ENCODE measurements at regions not wholly inside any gene's neighbourhood (a gene's known extent, or its start where the extent isn't known, plus 50 kb on each side); places are given as distances from the start of the nearest gene placed in this dataset.

DNA sequence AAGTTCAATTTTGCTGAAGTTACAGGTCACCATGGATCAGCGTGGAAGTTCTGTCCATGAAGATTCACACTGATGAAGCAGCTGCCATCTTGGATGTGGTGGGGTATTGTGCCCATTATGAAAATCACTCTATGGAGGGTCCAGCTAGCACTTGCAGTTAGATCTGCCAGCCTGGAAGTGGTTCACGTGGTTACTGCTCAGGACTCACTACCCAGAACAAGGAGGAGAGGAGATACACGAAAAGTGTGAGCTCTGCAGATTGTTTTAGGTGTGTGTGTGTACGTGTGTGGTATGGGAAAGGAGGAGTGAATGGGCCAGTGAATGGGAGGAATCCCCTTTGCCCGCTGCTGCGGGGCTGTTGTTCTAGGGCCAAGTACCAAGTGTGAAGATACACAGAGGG lies 333.4 kb downstream of the MAF start:
- RAD21 ChIA-PET (ENCODE audit: low non-redundant PET in 1 of 2, low total read pairs in 2 of 2, uncharacterized antibody in 2 of 2, unreplicated experiment in 2 of 2): no interaction called here
- Histone ChIP-seq H3K4me2 (ENCODE audit: low read length) (no peak overlapping the region), H3K79me2 (ENCODE audit: insufficient read depth, low read length) (no peaks in the 10 kb centered on the region), H3K27ac (ENCODE audit: low read depth, low read length) (no peak overlapping the region), H4K20me1 (ENCODE audit: insufficient read depth) (no peaks in the 10 kb centered on the region), H3K9me3 (ENCODE audit: control insufficient read depth in 1 of 2, insufficient read depth in 1 of 2, low read depth in 1 of 2, low read length in 2 of 2) (peaks cover 0 to 7% of the 10 kb centered on the region in 2 experiments; a peak in 2 of 4 replicates), H3K9ac (ENCODE audit: low read length) (no peak overlapping the region), H3K9me2 (ENCODE audit: insufficient read depth) (no peaks in the 10 kb centered on the region), H2AFZ (ENCODE audit: low read depth, low read length, poor library complexity, severe bottlenecking) (no peak overlapping the region), H3K4me3 (replicated peaks in 1 of 2; ENCODE audit: low read depth in 1 of 2, low read length in 2 of 2) (no peak overlapping the region), H3K36me3 (ENCODE audit: control insufficient read depth in 1 of 2, insufficient read depth in 2 of 2, low read length in 2 of 2) (no peaks in the 10 kb centered on the region), H3K27me3 (ENCODE audit: insufficient read depth, low read length) (no peaks in the 10 kb centered on the region), H3K4me1 (ENCODE audit: control insufficient read depth in 1 of 2, insufficient read depth in 2 of 2, low read length in 2 of 2) (no peaks in the 10 kb centered on the region)
- no TSS peak for BruUV-seq (replicated peaks)
- ATAC-seq: no peak
- POLR2A ChIA-PET: no interaction called here
- TF ChIP-seq, protein P1, sequence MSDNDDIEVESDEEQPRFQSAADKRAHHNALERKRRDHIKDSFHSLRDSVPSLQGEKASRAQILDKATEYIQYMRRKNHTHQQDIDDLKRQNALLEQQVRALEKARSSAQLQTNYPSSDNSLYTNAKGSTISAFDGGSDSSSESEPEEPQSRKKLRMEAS (IDR thresholded peaks at IDR 0.05): no peak
- no peak for TF ChIP-seq JUND (IDR thresholded peaks at IDR 0.05)
- TF ChIP-seq CBX3 (IDR thresholded peaks at IDR 0.05; ENCODE audit: low read depth): no peak
- no peak for TF ChIP-seq REST (IDR thresholded peaks at IDR 0.05; ENCODE audit: low read depth)
- TF ChIP-seq ATF3 (IDR thresholded peaks at IDR 0.05): no peak
- TF ChIP-seq EZH2phosphoT487 (IDR thresholded peaks at IDR 0.05; ENCODE audit: borderline replicate concordance): no peak
- no peak for TF ChIP-seq TCF7L2 (IDR thresholded peaks at IDR 0.05; ENCODE audit: borderline replicate concordance, extremely low read depth, insufficient read depth, insufficient read length)
- no peak for TF ChIP-seq SRF (IDR thresholded peaks at IDR 0.05; ENCODE audit: low read depth)
- TF ChIP-seq ZFX (IDR thresholded peaks at IDR 0.05): no peak
- TF ChIP-seq ELF1 (IDR thresholded peaks at IDR 0.05; ENCODE audit: borderline replicate concordance, low read depth): no peak
- no peak for TF ChIP-seq SP1 (IDR thresholded peaks at IDR 0.05; ENCODE audit: low read depth)
- TF ChIP-seq RAD21 (IDR thresholded peaks at IDR 0.05; ENCODE audit: low read depth): no peak
- no peak for TF ChIP-seq YY1 (IDR thresholded peaks at IDR 0.05; ENCODE audit: extremely low read depth, insufficient replicate concordance, low read depth, low read length)
- TF ChIP-seq SIN3A (IDR thresholded peaks at IDR 0.05; ENCODE audit: low read depth): no peak
- intact Hi-C loops (cut with micrococcal nuclease): no loop called here
- DNase-seq (ENCODE audit: low read depth, low spot score): no peak
- CTCF ChIA-PET: no interaction called here
